ENCODE measurements at regions not wholly inside any gene's neighbourhood (a gene's known extent, or its start where the extent isn't known, plus 50 kb on each side); places are given as distances from the start of the nearest gene placed in this dataset.

- SMC1A ChIA-PET (ENCODE audit: uncharacterized antibody, unreplicated experiment), result no interaction called here
- intact Hi-C loops (cut with micrococcal nuclease; ENCODE audit: unreplicated experiment), result no loop called here
- WGBS (ENCODE audit: insufficient coverage, insufficient replicate concordance, low lambda C conversion rate, missing lambda C conversion rate), result 50% methylated on average over 1 of the region's 1 CpG
- DNase-seq (ENCODE audit: low read depth, low spot score), result no peak
- CTCF ChIA-PET, result no interaction called here
- POLR2A ChIA-PET, result no interaction called here
- no peak for TF ChIP-seq CBFB (IDR thresholded peaks at IDR 0.05; ENCODE audit: low read depth)
- TF ChIP-seq SMARCA5 (IDR thresholded peaks at IDR 0.05), result no peak
- TF ChIP-seq ZBED1 (IDR thresholded peaks at IDR 0.05; ENCODE audit: borderline replicate concordance), result no peak
- TF ChIP-seq EP300 (IDR thresholded peaks at IDR 0.05; ENCODE audit: borderline replicate concordance in 1 of 2, control insufficient read depth in 1 of 2, low read depth in 2 of 2, low read length in 2 of 2), result no peak
- TF ChIP-seq ATF3 (IDR thresholded peaks at IDR 0.05; ENCODE audit: borderline replicate concordance, extremely low read depth, low read depth, low read length), result no peak
- TF ChIP-seq HSF1 (IDR thresholded peaks at IDR 0.05; ENCODE audit: low read depth, low read length), result no peak
- no peak for TF ChIP-seq CHD1 (IDR thresholded peaks at IDR 0.05; ENCODE audit: low read depth, low read length)
- BruUV-seq (replicated peaks), result no TSS peak
- Histone ChIP-seq H3K27ac (ENCODE audit: control insufficient read depth, insufficient read depth) (no peak overlapping the region), H3K27me3 (replicated peaks in 1 of 2; ENCODE audit: control insufficient read depth in 2 of 2, insufficient read depth in 2 of 2, low read length in 1 of 2) (no peaks in the 10 kb centered on the region), H3K79me2 (ENCODE audit: control insufficient read depth, insufficient read depth, low read length) (no peaks in the 10 kb centered on the region), H3K4me3 (no peak overlapping the region), H3K4me2 (ENCODE audit: control insufficient read depth, insufficient read depth) (no peak overlapping the region), H3K36me3 (ENCODE audit: control insufficient read depth in 2 of 2, insufficient read depth in 2 of 2, low read length in 1 of 2) (no peaks in the 10 kb centered on the region), H3K9ac (ENCODE audit: control insufficient read depth, insufficient read depth, low read length) (no peak overlapping the region), H3K9me3 (replicated peaks; ENCODE audit: control insufficient read depth, insufficient read depth, low read length) (no peaks in the 10 kb centered on the region), H3K4me1 (ENCODE audit: control insufficient read depth, insufficient read depth, low read length) (no peaks in the 10 kb centered on the region), H2AFZ (ENCODE audit: control insufficient read depth, low read depth, low read length) (no peak overlapping the region), H4K20me1 (ENCODE audit: control insufficient read depth, insufficient read depth) (no peaks in the 10 kb centered on the region)
- FAIRE-seq, result no peak
- ATAC-seq, result no peak
- RAD21 ChIA-PET (ENCODE audit: unreplicated experiment), result no interaction called here
- in situ Hi-C loops (cut with MboI), result no loop called here
Observed at GRCh38 chr3:24804095-24804494, 309.4 kb upstream of the THRB start.

- no peak for FAIRE-seq
- Histone ChIP-seq H3K9ac (ENCODE audit: control insufficient read depth, insufficient read depth, low read length) (no peak overlapping the region), H3K4me3 (no peak overlapping the region), H3K9me3 (replicated peaks; ENCODE audit: control insufficient read depth, insufficient read depth, low read length) (no peaks in the 10 kb centered on the region), H2AFZ (ENCODE audit: control insufficient read depth, low read depth, low read length) (no peak overlapping the region), H3K36me3 (ENCODE audit: control insufficient read depth in 2 of 2, insufficient read depth in 2 of 2, low read length in 1 of 2) (no peaks in the 10 kb centered on the region), H3K27me3 (replicated peaks in 1 of 2; ENCODE audit: control insufficient read depth in 2 of 2, insufficient read depth in 2 of 2, low read length in 1 of 2) (no peaks in the 10 kb centered on the region), H3K4me1 (ENCODE audit: control insufficient read depth, insufficient read depth, low read length) (no peaks in the 10 kb centered on the region), H4K20me1 (ENCODE audit: control insufficient read depth, insufficient read depth) (no peaks in the 10 kb centered on the region), H3K79me2 (ENCODE audit: control insufficient read depth, insufficient read depth, low read length) (no peaks in the 10 kb centered on the region), H3K4me2 (ENCODE audit: control insufficient read depth, insufficient read depth) (no peak overlapping the region), H3K27ac (ENCODE audit: control insufficient read depth, insufficient read depth) (no peak overlapping the region)
- SMC1A ChIA-PET (ENCODE audit: uncharacterized antibody, unreplicated experiment), result no interaction called here
- no peak for ATAC-seq
- intact Hi-C loops (cut with micrococcal nuclease; ENCODE audit: unreplicated experiment), result no loop called here
- CTCF ChIA-PET, result no interaction called here
- WGBS (ENCODE audit: insufficient coverage, insufficient replicate concordance, low lambda C conversion rate, missing lambda C conversion rate), result 16% methylated on average over 5 of the region's 5 CpGs
- no peak for DNase-seq (ENCODE audit: low read depth, low spot score)
- RAD21 ChIA-PET (ENCODE audit: unreplicated experiment), result no interaction called here
- POLR2A ChIA-PET, result no interaction called here
- BruUV-seq (replicated peaks), result no TSS peak
- in situ Hi-C loops (cut with MboI), result no loop called here
- no peak for TF ChIP-seq CBX5 (IDR thresholded peaks at IDR 0.05; ENCODE audit: low read depth)
- no peak for TF ChIP-seq USF1 (IDR thresholded peaks at IDR 0.05; ENCODE audit: borderline replicate concordance, extremely low read length, insufficient read depth, low read depth, low read length)
- TF ChIP-seq CHD2 (IDR thresholded peaks at IDR 0.05; ENCODE audit: borderline replicate concordance, low read depth, low read length), result no peak
- no peak for TF ChIP-seq CHD1 (IDR thresholded peaks at IDR 0.05; ENCODE audit: low read depth, low read length)
- no peak for TF ChIP-seq SREBF1 (IDR thresholded peaks at IDR 0.05; ENCODE audit: low read length)
- no peak for TF ChIP-seq EZH2 (IDR thresholded peaks at IDR 0.05; ENCODE audit: borderline replicate concordance, control insufficient read depth, low read depth, low read length)
- TF ChIP-seq PBX3 (IDR thresholded peaks at IDR 0.05; ENCODE audit: insufficient replicate concordance, low read depth, low read length), result no peak
Observed at GRCh38 chr3:24810881-24811280, 316.2 kb upstream of the THRB start.

Data from GM12878 (cell line).